Activated CD4-positive, alpha-beta T cell treated with anti-CD3 and anti-CD28 coated beads, Interleukin-2, amount 10 ng/mL, durations not matched to agents 7 days and 5 days (primary cell): ENCODE measurements at regions not wholly inside any gene's neighbourhood (a gene's known extent, or its start where the extent isn't known, plus 50 kb on each side); places are given as distances from the start of the nearest gene placed in this dataset.
"Not testable (repeated sequence)": the region's sequence is repeated elsewhere in the genome, so short reads cannot be mapped to it uniquely, and the experiment has no call there.

Source experiments
- CTCF ChIA-PET: fragments of 350-600 bp; sonication (Branson Sonifier 250); formaldehyde crosslinking; loops from one replicate; lab custom pipeline; 2021; ENCODE audit warnings: antibody characterized with exemption; lab: Charles Lee
- POLR2A ChIA-PET: fragments of 350-600 bp; sonication (Branson Sonifier 250); formaldehyde crosslinking; loops from one replicate; lab custom pipeline; 2021; ENCODE audit warnings: antibody characterized with exemption; lab: Charles Lee
- DNase-seq: peaks from one replicate; pipeline ENCODE4 v3.0.0-alpha.2; 2020
- H3K27ac Mint-ChIP-seq: one replicate; pipeline ENCODE4 v1.8.0; 2021; ENCODE audit warnings: mild to moderate bottlenecking, moderate library complexity, mixed read lengths
- H3K27me3 Mint-ChIP-seq: one replicate; pipeline ENCODE4 v1.8.0; 2021; ENCODE audit warnings: mixed read lengths
- H3K36me3 Mint-ChIP-seq: one replicate; pipeline ENCODE4 v1.8.0; 2021; ENCODE audit warnings: low read depth, mixed read lengths
- H3K4me1 Mint-ChIP-seq: one replicate; pipeline ENCODE4 v1.8.0; 2021; ENCODE audit warnings: mixed read lengths
- H3K4me3 Mint-ChIP-seq: one replicate; pipeline ENCODE4 v1.8.0; 2021; ENCODE audit warnings: mild to moderate bottlenecking, moderate library complexity, mixed read lengths
- H3K9me3 Mint-ChIP-seq: one replicate; pipeline ENCODE4 v1.8.0; 2021; ENCODE audit warnings: mixed read lengths

GRCh38 chr12:102344691-102345090, 135.7 kb downstream of the IGF1 start:
- no peak for DNase-seq
- Mint-ChIP-seq H3K4me1 (no peaks in the 10 kb centered on the region), H3K27me3 (no peaks in the 10 kb centered on the region), H3K27ac (no peak overlapping the region), H3K9me3 (no peaks in the 10 kb centered on the region), H3K4me3 (no peak overlapping the region), H3K36me3 (no peaks in the 10 kb centered on the region)
- ChIA-PET POLR2A (interaction anchor here (0.7 kb wide), 1 partner anchor 301 kb away, joined by 5 read pairs; no protein-coding TSS in a partner anchor), CTCF (no interaction called here)

GRCh38 chr12:102343361-102344121, 136.8 kb downstream of the IGF1 start:
- ChIA-PET POLR2A (no interaction called here), CTCF (no interaction called here)
- no peaks in the 10 kb centered on the region for H3K36me3 Mint-ChIP-seq
- no peaks in the 10 kb centered on the region for H3K9me3 Mint-ChIP-seq
- no peak overlapping the region for H3K27ac Mint-ChIP-seq
- no peaks in the 10 kb centered on the region for H3K27me3 Mint-ChIP-seq
- no peak for DNase-seq
- H3K4me1 Mint-ChIP-seq, result no peaks in the 10 kb centered on the region
- no peak overlapping the region for H3K4me3 Mint-ChIP-seq

GRCh38 chr12:102342281-102343006, 137.9 kb downstream of the IGF1 start:
- CTCF ChIA-PET, result no interaction called here
- H3K36me3 Mint-ChIP-seq, result no peaks in the 10 kb centered on the region

GRCh38 chr12:102334765-102335164, 137.1 kb upstream of the PMCH start:
- H3K9me3 Mint-ChIP-seq, result no peaks in the 10 kb centered on the region
- no peak for DNase-seq
- CTCF ChIA-PET, result interaction anchor here (0.6 kb wide), 1 partner anchor 469 kb away, joined by 4 read pairs; no protein-coding TSS in a partner anchor
- POLR2A ChIA-PET, result no interaction called here
- H3K27me3 Mint-ChIP-seq, result peaks cover 13% of the 10 kb centered on the region
- no peaks in the 10 kb centered on the region for H3K36me3 Mint-ChIP-seq
- H3K4me1 Mint-ChIP-seq, result no peaks in the 10 kb centered on the region
- no peak overlapping the region for H3K4me3 Mint-ChIP-seq
- H3K27ac Mint-ChIP-seq, result no peak overlapping the region

More at GRCh38 chr12:102342281-102343006, 137.9 kb downstream of the IGF1 start:
- POLR2A ChIA-PET, result no interaction called here
- H3K27me3 Mint-ChIP-seq, result peaks cover 4% of the 10 kb centered on the region
- no peak for DNase-seq
- no peaks in the 10 kb centered on the region for H3K4me1 Mint-ChIP-seq
- no peak overlapping the region for H3K27ac Mint-ChIP-seq
- no peaks in the 10 kb centered on the region for H3K9me3 Mint-ChIP-seq
- H3K4me3 Mint-ChIP-seq, result no peak overlapping the region

- CTCF ChIA-PET, result no interaction called here
- DNase-seq, result no peak
- no peaks in the 10 kb centered on the region for H3K9me3 Mint-ChIP-seq
- no peaks in the 10 kb centered on the region for H3K36me3 Mint-ChIP-seq
- H3K4me3 Mint-ChIP-seq, result no peak overlapping the region
- H3K27me3 Mint-ChIP-seq, result peaks cover 6% of the 10 kb centered on the region
- POLR2A ChIA-PET, result no interaction called here
- H3K27ac Mint-ChIP-seq, result no peak overlapping the region
- H3K4me1 Mint-ChIP-seq, result no peaks in the 10 kb centered on the region
These were observed 133.8 kb upstream of the PMCH start for GRCh38 chr12:102331419-102331818.

- Mint-ChIP-seq H3K9me3 (no peaks in the 10 kb centered on the region), H3K4me1 (no peaks in the 10 kb centered on the region), H3K27ac (no peak overlapping the region), H3K36me3 (no peaks in the 10 kb centered on the region), H3K4me3 (no peak overlapping the region), H3K27me3 (peaks cover 3% of the 10 kb centered on the region)
- no peak for DNase-seq
- ChIA-PET CTCF (no interaction called here), POLR2A (no interaction called here)
These were observed 132.2 kb upstream of the PMCH start for GRCh38 chr12:102329883-102330282.

GRCh38 chr12:102326982-102327381, 129.3 kb upstream of the PMCH start:
- Mint-ChIP-seq H3K27me3 (peaks cover under 1% of the 10 kb centered on the region), H3K36me3 (no peaks in the 10 kb centered on the region), H3K9me3 (peaks cover 2% of the 10 kb centered on the region), H3K4me3 (no peak overlapping the region), H3K27ac (no peak overlapping the region), H3K4me1 (no peaks in the 10 kb centered on the region)
- POLR2A ChIA-PET, result no interaction called here
- no peak for DNase-seq
- CTCF ChIA-PET, result no interaction called here

- H3K36me3 Mint-ChIP-seq, H3K9me3 Mint-ChIP-seq, H3K27ac Mint-ChIP-seq, H3K27me3 Mint-ChIP-seq, H3K4me1 Mint-ChIP-seq, H3K4me3 Mint-ChIP-seq, DNase-seq, CTCF ChIA-PET, POLR2A ChIA-PET: not testable (repeated sequence)
These were observed 127.5 kb upstream of the PMCH start for GRCh38 chr12:102325108-102325507.

- peaks cover 5% of the 10 kb centered on the region for H3K9me3 Mint-ChIP-seq
- CTCF ChIA-PET, result no interaction called here
These were observed 126.2 kb upstream of the PMCH start for GRCh38 chr12:102323799-102324198.

GRCh38 chr12:102322254-102322653, 124.6 kb upstream of the PMCH start:
- DNase-seq, result no peak
- no peaks in the 10 kb centered on the region for H3K4me1 Mint-ChIP-seq
- H3K36me3 Mint-ChIP-seq, result no peaks in the 10 kb centered on the region
- H3K27ac Mint-ChIP-seq, result no peak overlapping the region
- peaks cover 6% of the 10 kb centered on the region for H3K27me3 Mint-ChIP-seq
- CTCF ChIA-PET, result no interaction called here
- H3K9me3 Mint-ChIP-seq, result peaks cover 5% of the 10 kb centered on the region
- POLR2A ChIA-PET, result no interaction called here
- H3K4me3 Mint-ChIP-seq, result no peak overlapping the region

More at GRCh38 chr12:102323799-102324198, 126.2 kb upstream of the PMCH start:
- Mint-ChIP-seq H3K27me3 (no peaks in the 10 kb centered on the region), H3K27ac (no peak overlapping the region), H3K36me3 (no peaks in the 10 kb centered on the region), H3K4me1 (no peaks in the 10 kb centered on the region), H3K4me3 (no peak overlapping the region)
- no peak for DNase-seq
- POLR2A ChIA-PET, result no interaction called here

- H3K36me3 Mint-ChIP-seq, result no peaks in the 10 kb centered on the region
- H3K27ac Mint-ChIP-seq, result no peak overlapping the region
- no peak for DNase-seq
- ChIA-PET CTCF (no interaction called here), POLR2A (no interaction called here)
- no peaks in the 10 kb centered on the region for H3K4me1 Mint-ChIP-seq
- H3K27me3 Mint-ChIP-seq, result peaks cover 9% of the 10 kb centered on the region
- peaks cover 5% of the 10 kb centered on the region for H3K9me3 Mint-ChIP-seq
- no peak overlapping the region for H3K4me3 Mint-ChIP-seq
These were observed 123.9 kb upstream of the PMCH start for GRCh38 chr12:102321305-102322082.

- Mint-ChIP-seq H3K36me3 (no peaks in the 10 kb centered on the region), H3K27me3 (peaks cover 9% of the 10 kb centered on the region), H3K9me3 (peaks cover 3% of the 10 kb centered on the region), H3K27ac (no peak overlapping the region), H3K4me3 (no peak overlapping the region), H3K4me1 (no peaks in the 10 kb centered on the region)
- ChIA-PET CTCF (no interaction called here), POLR2A (no interaction called here)
- no peak for DNase-seq
These were observed 119.5 kb upstream of the PMCH start for GRCh38 chr12:102317155-102317554.

- no peaks in the 10 kb centered on the region for H3K36me3 Mint-ChIP-seq
- H3K9me3 Mint-ChIP-seq, result peaks cover 3% of the 10 kb centered on the region
- no peak for DNase-seq
- no peak overlapping the region for H3K27ac Mint-ChIP-seq
- POLR2A ChIA-PET, result interaction anchor here (0.5 kb wide), 1 partner anchor 1018 kb away, joined by 3 read pairs; no protein-coding TSS in a partner anchor
- no peaks in the 10 kb centered on the region for H3K4me1 Mint-ChIP-seq
- no peak overlapping the region for H3K4me3 Mint-ChIP-seq
- peaks cover 9% of the 10 kb centered on the region for H3K27me3 Mint-ChIP-seq
- CTCF ChIA-PET, result no interaction called here
These were observed 119.1 kb upstream of the PMCH start for GRCh38 chr12:102316723-102317122.
